OCI-LY1 (cell line): ENCODE measurements at regions not wholly inside any gene's neighbourhood (a gene's known extent, or its start where the extent isn't known, plus 50 kb on each side); places are given as distances from the start of the nearest gene placed in this dataset.

ENCODE experiments used
- H2AFZ ChIP-seq: fragments of 200-600 bp; sonication (generic), shearing (Covaris generic); 2 replicates; pipeline ENCODE4 v1.6.0; 2014; ENCODE audit warnings: antibody characterized with exemption, mild to moderate bottlenecking, low read length
- H3F3A ChIP-seq: fragments of 200-600 bp; sonication (generic), shearing (Covaris generic); 2 replicates; pipeline ENCODE4 v1.6.0; 2014; ENCODE audit warnings: mild to moderate bottlenecking, antibody characterized with exemption, low read length, moderate library complexity; ENCODE audit not compliant: insufficient read depth
- H3K27ac ChIP-seq: fragments of 200-600 bp; sonication (generic); 2 replicates; pipeline ENCODE4 v1.5.1; 2014; ENCODE audit warnings: low read length, mixed run types, mild to moderate bottlenecking, low read depth; ENCODE audit not compliant: poor library complexity, severe bottlenecking
- H3K27me3 ChIP-seq: fragments of 200-600 bp; sonication (generic); 2 replicates; pipeline ENCODE4 v1.6.0; 2014; ENCODE audit warnings: antibody characterized with exemption, mild to moderate bottlenecking, low read length, moderate library complexity; ENCODE audit not compliant: insufficient read depth
- H3K36me3 ChIP-seq: fragments of 200-600 bp; sonication (generic); 2 replicates; pipeline ENCODE4 v1.6.1; 2014; ENCODE audit warnings: mild to moderate bottlenecking, antibody characterized with exemption, low read length, moderate library complexity, mixed read lengths; ENCODE audit not compliant: insufficient read depth
- H3K4me1 ChIP-seq: fragments of 200-600 bp; sonication (generic); 2 replicates; pipeline ENCODE4 v1.5.1; 2014; ENCODE audit warnings: mild to moderate bottlenecking, low read length, moderate library complexity; ENCODE audit not compliant: insufficient read depth, severe bottlenecking
- H3K4me2 ChIP-seq: fragments of 200-600 bp; sonication (generic), shearing (Covaris generic); 2 replicates; pipeline ENCODE4 v1.6.1; 2014; ENCODE audit warnings: low read length
- H3K4me3 ChIP-seq: fragments of 200-600 bp; sonication (generic); 2 replicates; pipeline ENCODE4 v1.5.1; 2014; ENCODE audit warnings: low read length, low read depth, mild to moderate bottlenecking, mixed read lengths; ENCODE audit not compliant: poor library complexity, severe bottlenecking
- H3K79me2 ChIP-seq: fragments of 200-600 bp; shearing (Covaris generic); 2 replicates; pipeline ENCODE4 v1.6.1; 2016; ENCODE audit warnings: mixed run types, low read length, mixed read lengths; ENCODE audit not compliant: insufficient read depth
- H3K9ac ChIP-seq: fragments of 200-600 bp; sonication (generic), shearing (Covaris generic); 2 replicates; pipeline ENCODE4 v1.6.1; 2014; ENCODE audit warnings: mild to moderate bottlenecking, low read length, mixed read lengths
- H3K9me2 ChIP-seq: fragments of 200-600 bp; sonication (generic), shearing (Covaris generic); 2 replicates; pipeline ENCODE4 v1.6.1; 2014; ENCODE audit warnings: low read depth, mild to moderate bottlenecking, low read length, mixed read lengths
- H3K9me3 ChIP-seq: fragments of 200-600 bp; shearing (Covaris generic); 2 replicates; pipeline ENCODE4 v1.6.1; 2014; ENCODE audit warnings: low read length, mixed read lengths
- H4K20me1 ChIP-seq: fragments of 200-600 bp; sonication (generic), shearing (Covaris generic); 2 replicates; pipeline ENCODE4 v1.6.0; 2016; ENCODE audit warnings: mild to moderate bottlenecking, low read length; ENCODE audit not compliant: insufficient read depth
- EZH2 ChIP-seq: fragments of 200-600 bp; sonication (generic), shearing (Covaris generic); IDR thresholded peaks from 2 replicates; pipeline ENCODE4 v1.8.0; 2017; ENCODE audit warnings: borderline replicate concordance, mixed run types, mild to moderate bottlenecking, antibody characterized with exemption, low read length, moderate library complexity, mixed read lengths
- TF ChIP-seq, protein P1 (sequence below): fragments of 200-600 bp; sonication (generic), shearing (Covaris generic); IDR thresholded peaks from 2 replicates; pipeline ENCODE4 v1.5.1; 2017; ENCODE audit warnings: mild to moderate bottlenecking, antibody characterized with exemption, low read length, moderate library complexity, mixed read lengths

GRCh38 chr5:124395926-124396325, 350.5 kb downstream of the ZNF608 start:
- Histone ChIP-seq H3K4me3 (no peak overlapping the region), H4K20me1 (no peaks in the 10 kb centered on the region), H3K4me1 (no peaks in the 10 kb centered on the region), H3K27ac (no peak overlapping the region), H3K27me3 (no peaks in the 10 kb centered on the region), H2AFZ (no peak overlapping the region), H3K36me3 (no peaks in the 10 kb centered on the region), H3F3A (no peaks in the 10 kb centered on the region), H3K79me2 (no peaks in the 10 kb centered on the region), H3K4me2 (no peak overlapping the region), H3K9ac (no peak overlapping the region), H3K9me2 (no peaks in the 10 kb centered on the region), H3K9me3 (peaks cover 1% of the 10 kb centered on the region)
- no peak for TF ChIP-seq EZH2
- TF ChIP-seq, protein P1, sequence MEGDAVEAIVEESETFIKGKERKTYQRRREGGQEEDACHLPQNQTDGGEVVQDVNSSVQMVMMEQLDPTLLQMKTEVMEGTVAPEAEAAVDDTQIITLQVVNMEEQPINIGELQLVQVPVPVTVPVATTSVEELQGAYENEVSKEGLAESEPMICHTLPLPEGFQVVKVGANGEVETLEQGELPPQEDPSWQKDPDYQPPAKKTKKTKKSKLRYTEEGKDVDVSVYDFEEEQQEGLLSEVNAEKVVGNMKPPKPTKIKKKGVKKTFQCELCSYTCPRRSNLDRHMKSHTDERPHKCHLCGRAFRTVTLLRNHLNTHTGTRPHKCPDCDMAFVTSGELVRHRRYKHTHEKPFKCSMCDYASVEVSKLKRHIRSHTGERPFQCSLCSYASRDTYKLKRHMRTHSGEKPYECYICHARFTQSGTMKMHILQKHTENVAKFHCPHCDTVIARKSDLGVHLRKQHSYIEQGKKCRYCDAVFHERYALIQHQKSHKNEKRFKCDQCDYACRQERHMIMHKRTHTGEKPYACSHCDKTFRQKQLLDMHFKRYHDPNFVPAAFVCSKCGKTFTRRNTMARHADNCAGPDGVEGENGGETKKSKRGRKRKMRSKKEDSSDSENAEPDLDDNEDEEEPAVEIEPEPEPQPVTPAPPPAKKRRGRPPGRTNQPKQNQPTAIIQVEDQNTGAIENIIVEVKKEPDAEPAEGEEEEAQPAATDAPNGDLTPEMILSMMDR, result no peak

GRCh38 chr5:124395287-124395686, 351.2 kb downstream of the ZNF608 start:
- Histone ChIP-seq H3K36me3 (no peaks in the 10 kb centered on the region), H3K27me3 (no peaks in the 10 kb centered on the region), H3K9me3 (peaks cover 7% of the 10 kb centered on the region), H3K79me2 (no peaks in the 10 kb centered on the region), H3K4me3 (no peak overlapping the region), H3K9me2 (no peaks in the 10 kb centered on the region), H2AFZ (no peak overlapping the region), H3K4me2 (no peak overlapping the region), H3F3A (no peaks in the 10 kb centered on the region), H3K4me1 (no peaks in the 10 kb centered on the region), H3K27ac (no peak overlapping the region), H4K20me1 (no peaks in the 10 kb centered on the region), H3K9ac (no peak overlapping the region)
- TF ChIP-seq, protein P1, result no peak
- no peak for TF ChIP-seq EZH2

GRCh38 chr5:124394700-124395245, 351.7 kb downstream of the ZNF608 start:
- Histone ChIP-seq H3K4me2 (no peak overlapping the region), H3F3A (no peaks in the 10 kb centered on the region), H4K20me1 (no peaks in the 10 kb centered on the region), H3K9me2 (no peaks in the 10 kb centered on the region), H3K79me2 (no peaks in the 10 kb centered on the region), H3K9me3 (peaks cover 12% of the 10 kb centered on the region), H3K27me3 (no peaks in the 10 kb centered on the region), H2AFZ (no peak overlapping the region), H3K4me1 (no peaks in the 10 kb centered on the region), H3K36me3 (no peaks in the 10 kb centered on the region), H3K9ac (no peak overlapping the region), H3K4me3 (no peak overlapping the region), H3K27ac (no peak overlapping the region)
- TF ChIP-seq, protein P1, result no peak
- TF ChIP-seq EZH2, result no peak
